HG02970 (cell line): ENCODE measurements at regions not wholly inside any gene's neighbourhood (a gene's known extent, or its start where the extent isn't known, plus 50 kb on each side); places are given as distances from the start of the nearest gene placed in this dataset.
"Not testable (repeated sequence)": the region's sequence is repeated elsewhere in the genome, so short reads cannot be mapped to it uniquely, and the experiment has no call there.

Experiments
- ATAC-seq: cut with Tn5 transposase; IDR thresholded peaks from one replicate; pipeline ENCODE4 v1.9.1; 2021; ENCODE audit warnings: mild to moderate bottlenecking, moderate library complexity, moderate number of reproducible peaks; ENCODE audit not compliant: unreplicated experiment, low FRiP score

DNA sequence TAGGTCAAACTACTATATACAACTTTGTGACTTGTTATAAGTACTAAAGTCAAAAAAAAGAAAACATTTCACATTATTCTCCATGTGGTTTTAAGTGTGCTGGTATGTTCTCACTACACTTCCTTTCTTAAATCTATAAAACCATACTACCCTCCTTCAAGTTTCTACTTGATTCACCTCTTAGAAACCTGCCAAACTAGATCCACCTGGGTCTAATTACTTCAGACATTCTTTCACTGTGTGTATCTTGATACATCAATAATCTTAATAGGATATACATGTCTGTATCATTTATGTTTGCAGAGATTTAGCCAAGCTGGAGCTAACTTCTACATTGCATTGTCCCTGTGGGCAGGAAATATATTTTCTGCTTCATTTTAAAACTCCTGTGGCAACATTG, 1012.6 kb downstream of the EFNA5 start:
- no peak for ATAC-seq

- ATAC-seq, result no peak
Observed at GRCh38 chr5:106656821-106657220, 1013.9 kb downstream of the EFNA5 start.

- ATAC-seq, result no peak
Observed at GRCh38 chr5:106649031-106649430, 1021.7 kb downstream of the EFNA5 start.

GRCh38 chr5:106648401-106648800, 1022.3 kb downstream of the EFNA5 start:
- no peak for ATAC-seq

GRCh38 chr5:106646106-106646505, 1024.6 kb downstream of the EFNA5 start:
- ATAC-seq, result no peak

- no peak for ATAC-seq
Observed at GRCh38 chr5:106640511-106640910, 1030.2 kb downstream of the EFNA5 start.

GRCh38 chr5:106639488-106639887, 1031.2 kb downstream of the EFNA5 start:
- no peak for ATAC-seq

DNA sequence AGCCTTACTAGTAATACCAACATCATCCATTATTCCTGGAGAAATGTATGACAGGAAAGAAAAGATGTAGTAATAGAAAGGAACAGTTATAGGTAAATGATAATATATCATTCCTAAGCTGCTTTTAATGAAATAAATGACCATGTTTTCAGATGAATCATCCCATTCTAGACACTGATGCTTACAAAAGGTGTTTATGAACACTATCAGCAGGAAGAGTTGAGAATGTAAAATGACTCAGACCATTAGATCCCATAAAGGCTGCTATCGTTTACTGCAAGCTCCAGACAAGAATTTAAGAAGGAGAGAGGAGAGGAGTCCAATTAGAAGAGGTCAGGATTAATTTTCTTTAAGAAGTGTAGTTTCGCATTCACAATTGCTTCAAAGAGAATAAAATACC, 1033.5 kb downstream of the EFNA5 start:
- no peak for ATAC-seq

DNA sequence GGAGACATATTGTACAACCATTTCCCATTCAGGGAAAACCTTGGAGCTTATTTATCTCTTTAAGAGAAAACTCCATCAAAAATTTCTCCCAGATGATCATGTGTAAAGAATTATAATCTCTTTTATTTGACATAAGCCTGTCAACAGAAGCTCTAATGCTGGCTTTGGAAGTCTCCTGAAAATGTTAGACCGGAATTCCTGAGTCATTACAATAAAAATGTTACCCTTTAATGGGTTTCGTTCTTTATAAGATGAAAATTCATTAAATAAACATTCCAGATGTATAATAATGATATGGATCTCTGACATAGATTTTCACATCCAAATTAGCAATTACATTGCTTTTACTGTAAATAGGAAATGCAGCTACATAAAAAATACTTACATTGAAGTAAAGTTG, 1036.4 kb downstream of the EFNA5 start:
- no peak for ATAC-seq

DNA sequence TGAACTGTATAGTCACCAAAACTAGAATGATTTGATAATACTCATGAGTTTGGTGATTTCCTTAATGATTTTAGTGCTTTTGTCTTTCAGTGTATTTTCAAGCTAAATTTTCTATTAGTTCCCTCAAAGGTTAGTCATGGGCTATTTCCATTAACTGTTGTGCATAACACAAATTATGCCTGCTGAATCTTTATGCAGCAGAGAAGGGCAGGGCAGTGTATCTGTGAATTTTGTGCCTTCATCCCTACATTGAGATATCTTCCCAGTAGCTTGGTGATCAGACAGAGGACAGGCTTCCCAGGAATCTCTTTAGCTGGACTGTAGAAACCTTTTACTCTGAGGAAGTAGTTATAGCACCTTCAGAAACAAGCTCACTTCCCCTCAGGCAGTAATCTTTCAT, 1036.9 kb downstream of the EFNA5 start:
- no peak for ATAC-seq

GRCh38 chr5:106628456-106628855, 1042.3 kb downstream of the EFNA5 start:
- ATAC-seq, result not testable (repeated sequence)

- no peak for ATAC-seq
Observed at GRCh38 chr5:106610041-106610440, 1060.7 kb downstream of the EFNA5 start.

- ATAC-seq, result no peak
Observed at GRCh38 chr5:106601620-106602019, 1069.1 kb downstream of the EFNA5 start.

- no peak for ATAC-seq
Observed at GRCh38 chr5:106600803-106601202, 1069.9 kb downstream of the EFNA5 start.

DNA sequence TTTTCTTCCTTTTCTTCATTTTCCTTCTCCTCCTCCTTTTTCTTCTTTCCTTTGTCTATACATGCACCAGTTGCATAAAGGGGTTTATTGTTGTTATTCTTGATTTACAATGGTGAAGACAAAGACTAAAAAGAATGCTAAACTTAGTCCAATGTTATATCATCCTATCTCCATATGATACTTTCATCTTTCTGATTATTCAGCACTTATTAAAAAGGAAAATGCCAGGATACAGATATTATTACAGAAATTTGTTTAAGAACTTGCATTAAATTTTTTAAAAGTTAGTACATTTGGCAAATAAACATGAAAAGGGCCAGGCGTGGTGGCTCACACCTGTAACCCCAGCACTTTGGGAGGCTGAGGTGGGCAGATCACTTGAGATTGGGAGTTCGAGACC, 1074.9 kb downstream of the EFNA5 start:
- no peak for ATAC-seq

DNA sequence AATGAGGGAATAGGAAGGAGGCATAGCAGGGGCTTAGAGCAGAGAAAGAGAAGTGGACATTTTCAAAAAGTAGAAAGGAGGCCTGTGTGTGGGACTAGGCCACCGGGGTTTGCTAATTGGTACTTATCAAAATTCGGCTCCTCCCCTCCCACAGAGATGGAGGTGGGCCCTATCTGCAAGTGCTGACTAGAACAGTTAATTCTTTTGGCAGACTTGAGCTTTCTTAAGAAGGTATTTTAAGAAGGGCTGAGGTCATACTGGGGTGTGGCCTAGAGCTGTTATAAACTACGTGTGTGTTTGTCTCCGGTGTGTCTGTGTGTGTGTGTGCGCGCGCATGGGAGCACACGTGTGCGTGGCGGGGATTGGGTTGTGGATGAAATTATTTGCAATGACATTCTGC, 1086.5 kb downstream of the EFNA5 start:
- ATAC-seq, result no peak

DNA sequence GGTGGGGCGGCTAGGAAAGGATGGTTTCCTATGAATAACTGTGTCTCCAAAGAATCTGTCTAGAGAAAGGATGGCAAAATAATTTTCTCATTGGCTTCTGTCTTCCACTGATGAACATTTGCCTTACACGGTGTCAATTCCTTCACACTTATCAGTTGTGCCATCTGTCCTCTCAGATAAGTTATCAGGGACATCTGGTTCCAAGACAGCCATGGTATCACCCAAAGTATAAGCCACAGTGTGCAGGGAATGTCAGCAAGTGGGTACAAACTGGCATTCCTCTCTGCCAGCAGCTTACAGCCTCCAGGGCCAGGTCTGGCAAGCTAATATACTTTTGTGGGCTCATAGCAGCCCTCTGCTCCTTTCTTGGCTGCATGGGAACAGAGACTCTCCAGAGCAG, 1092.0 kb downstream of the EFNA5 start:
- ATAC-seq, result no peak

DNA sequence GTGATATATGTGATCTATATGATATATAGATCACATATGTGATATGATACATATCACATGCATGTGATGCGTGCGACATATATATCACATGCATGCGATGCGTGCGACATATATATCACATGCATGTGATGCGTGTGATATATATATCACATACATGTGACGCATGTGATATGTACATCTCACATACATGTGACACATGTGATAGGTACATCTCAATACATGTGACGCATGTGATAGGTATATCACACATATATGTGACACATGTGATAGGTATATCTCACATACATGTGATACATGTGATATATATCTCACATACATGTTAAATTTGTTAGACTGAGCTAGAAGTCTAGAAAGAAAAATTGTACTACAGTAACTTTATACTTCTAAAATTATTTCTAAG, 1095.9 kb downstream of the EFNA5 start:
- ATAC-seq, result no peak

DNA sequence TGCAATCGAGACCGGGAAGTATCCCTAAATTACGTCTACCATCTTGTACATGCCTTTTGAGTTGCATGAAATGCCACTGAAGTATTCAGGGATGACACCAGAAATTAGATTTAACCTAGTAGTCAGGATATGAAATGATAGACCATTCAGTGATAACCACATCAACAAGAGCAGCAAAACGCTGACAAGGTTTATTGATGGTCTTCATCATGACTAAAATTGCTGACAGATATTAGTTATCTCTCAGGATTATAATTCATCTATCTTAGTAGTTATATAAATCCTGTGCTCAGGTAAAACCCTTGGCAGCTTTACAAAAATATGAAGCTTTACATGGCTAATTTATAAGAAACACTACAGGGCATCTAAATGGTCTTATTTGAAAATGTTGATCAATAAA, 1104.7 kb downstream of the EFNA5 start:
- no peak for ATAC-seq

DNA sequence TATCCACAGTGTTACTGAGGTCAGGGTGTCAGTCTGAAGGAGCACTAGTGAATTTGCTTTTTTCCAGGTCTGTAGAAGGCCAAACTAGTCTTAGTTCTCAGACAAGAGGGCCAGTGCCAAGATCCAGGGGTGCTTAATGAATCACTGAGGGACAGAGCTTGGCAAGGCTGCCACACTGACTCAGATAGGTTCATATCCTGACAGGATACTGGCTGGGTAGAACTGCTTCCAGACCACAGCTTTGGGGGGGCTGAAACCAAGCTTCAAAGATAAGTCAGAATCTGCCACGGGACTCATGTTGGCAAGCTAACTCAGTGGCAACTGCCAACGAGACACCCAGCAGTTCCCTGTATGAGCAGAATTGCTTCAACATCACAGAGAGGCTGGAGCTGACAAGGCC, 1125.4 kb downstream of the EFNA5 start:
- no peak for ATAC-seq

- ATAC-seq, result no peak
Observed at GRCh38 chr5:106543330-106543729, 1127.4 kb downstream of the EFNA5 start.

- no peak for ATAC-seq
Observed at GRCh38 chr5:106530150-106530549, 1140.6 kb downstream of the EFNA5 start.

- no peak for ATAC-seq
Observed at GRCh38 chr5:106525438-106525837, 1145.3 kb downstream of the EFNA5 start.
